ENCODE measurements at regions not wholly inside any gene's neighbourhood (a gene's known extent, or its start where the extent isn't known, plus 50 kb on each side); places are given as distances from the start of the nearest gene placed in this dataset.

DNA sequence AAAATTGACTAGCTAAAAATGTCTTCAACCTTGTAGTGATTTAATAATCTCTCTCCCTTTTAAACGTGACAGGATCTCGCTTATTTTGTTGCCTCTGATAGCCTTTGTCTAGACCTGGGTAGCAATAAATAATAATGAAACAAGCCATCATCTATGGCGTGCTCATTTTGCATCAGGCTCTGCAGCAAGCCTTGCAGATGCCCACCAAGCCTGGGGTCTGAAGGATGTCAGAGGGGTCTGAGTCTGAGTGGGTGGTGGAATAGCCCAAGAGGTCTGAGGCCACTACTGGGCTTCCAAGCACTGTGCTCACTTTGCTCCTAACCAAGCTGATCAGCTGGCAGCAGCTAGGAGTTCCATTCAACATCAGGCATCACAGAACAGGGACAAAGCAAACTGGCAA is 109.4 kb downstream of the GYPC start:
- no peak overlapping the region for H3K4me3 Mint-ChIP-seq
- ATAC-seq (replicated peaks) (no peak), DNase-seq (no peak)
- no peaks in the 10 kb centered on the region for H3K36me3 Mint-ChIP-seq
- peaks cover 18% of the 10 kb centered on the region in 2 donors for H3K27me3 Mint-ChIP-seq
- no peak overlapping the region for H3K27ac Mint-ChIP-seq
- H3K4me1 Mint-ChIP-seq: peaks cover 0 to 8% of the 10 kb centered on the region in 2 donors
- H3K9me3 Mint-ChIP-seq: peaks cover 0 to 2% of the 10 kb centered on the region in 2 donors

DNA sequence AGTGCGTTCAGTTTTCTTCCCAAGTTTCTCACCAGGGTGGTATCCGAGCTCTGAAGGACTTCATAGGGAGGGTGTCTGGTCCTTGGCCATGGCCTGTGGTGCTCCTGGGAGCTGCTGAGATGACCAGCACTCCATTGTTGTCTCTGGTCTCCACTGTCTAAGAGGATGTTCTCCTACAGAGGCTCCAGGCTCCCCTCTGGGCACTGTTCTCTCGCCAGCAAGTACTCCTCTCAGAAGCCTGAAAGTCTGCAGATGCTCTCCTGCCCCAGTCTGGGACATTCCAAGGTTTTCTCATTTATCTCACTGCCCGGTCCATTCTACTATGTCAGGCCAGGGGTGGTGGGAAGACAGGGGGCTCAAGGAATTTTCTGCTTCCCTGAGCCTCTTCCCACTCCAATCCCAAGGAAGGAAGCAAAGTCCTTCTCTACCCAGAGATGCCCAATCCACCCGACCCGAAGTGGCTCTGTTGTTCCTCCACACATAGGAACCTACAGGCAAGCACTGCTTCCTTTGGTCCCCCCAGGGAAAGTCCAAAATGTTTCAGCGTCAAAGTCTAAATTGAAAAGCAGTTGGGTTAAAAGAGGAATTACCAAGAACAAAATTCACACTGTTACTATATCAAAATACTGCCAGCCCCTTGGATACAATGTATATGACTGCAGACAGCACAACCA is 110.5 kb downstream of the GYPC start:
- H3K4me3 Mint-ChIP-seq: no peak overlapping the region
- peaks cover 0 to 2% of the 10 kb centered on the region in 2 donors for H3K9me3 Mint-ChIP-seq
- ATAC-seq (replicated peaks) (peak in 1 of 2 donors; percentile 24), DNase-seq (no peak)
- H3K4me1 Mint-ChIP-seq: peaks cover 0 to 8% of the 10 kb centered on the region in 2 donors
- no peak overlapping the region for H3K27ac Mint-ChIP-seq
- peaks cover 21 to 26% of the 10 kb centered on the region in 2 donors for H3K27me3 Mint-ChIP-seq
- no peaks in the 10 kb centered on the region for H3K36me3 Mint-ChIP-seq

DNA sequence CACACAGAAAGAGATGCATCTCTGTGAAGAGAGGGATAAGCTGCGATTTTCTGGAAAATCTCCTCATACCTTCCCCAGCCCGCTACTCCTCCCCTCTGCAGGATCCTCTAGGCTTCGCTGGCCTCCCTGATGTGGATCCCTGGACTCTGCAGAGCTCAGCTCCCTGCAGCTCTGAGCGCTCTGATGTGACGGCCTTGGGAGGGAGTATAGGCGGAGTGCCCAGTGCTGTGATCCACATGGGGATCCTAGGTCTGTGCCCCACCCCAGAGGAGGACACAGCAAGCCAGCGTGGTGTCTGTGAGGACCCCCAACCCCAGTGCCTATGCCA is 111.0 kb downstream of the GYPC start:
- DNase-seq (no peak), ATAC-seq (replicated peaks) (no peak)
- Mint-ChIP-seq H3K36me3 (no peaks in the 10 kb centered on the region), H3K9me3 (peaks cover 0 to 2% of the 10 kb centered on the region in 2 donors), H3K4me1 (peaks cover 0 to 8% of the 10 kb centered on the region in 2 donors), H3K27ac (no peak overlapping the region), H3K4me3 (no peak overlapping the region), H3K27me3 (peaks cover 21 to 29% of the 10 kb centered on the region in 2 donors)

DNA sequence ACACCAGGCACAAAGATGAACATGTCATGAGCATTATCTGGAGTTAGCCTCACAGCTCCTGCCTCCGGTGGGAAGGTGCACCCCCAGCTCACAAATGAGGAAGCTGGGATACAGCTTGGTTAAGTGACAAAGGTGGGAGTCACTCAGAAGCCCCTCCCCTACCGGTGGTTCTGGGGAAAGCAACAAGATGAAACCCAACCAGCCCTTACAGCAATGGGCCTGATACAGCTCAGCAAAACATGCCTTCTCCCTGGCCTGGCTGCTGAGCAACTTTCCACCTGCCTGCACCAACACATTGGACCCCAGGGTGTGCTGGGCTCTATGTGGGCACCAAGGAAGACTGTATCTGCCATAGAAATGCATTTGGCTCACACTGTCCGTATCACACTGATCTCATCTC is 113.2 kb downstream of the GYPC start:
- ATAC-seq (replicated peaks) (no peak), DNase-seq (no peak)
- no peaks in the 10 kb centered on the region for H3K9me3 Mint-ChIP-seq
- no peaks in the 10 kb centered on the region for H3K4me1 Mint-ChIP-seq
- no peak overlapping the region for H3K27ac Mint-ChIP-seq
- no peaks in the 10 kb centered on the region for H3K36me3 Mint-ChIP-seq
- H3K4me3 Mint-ChIP-seq: no peak overlapping the region
- peaks cover 21 to 24% of the 10 kb centered on the region in 2 donors for H3K27me3 Mint-ChIP-seq

DNA sequence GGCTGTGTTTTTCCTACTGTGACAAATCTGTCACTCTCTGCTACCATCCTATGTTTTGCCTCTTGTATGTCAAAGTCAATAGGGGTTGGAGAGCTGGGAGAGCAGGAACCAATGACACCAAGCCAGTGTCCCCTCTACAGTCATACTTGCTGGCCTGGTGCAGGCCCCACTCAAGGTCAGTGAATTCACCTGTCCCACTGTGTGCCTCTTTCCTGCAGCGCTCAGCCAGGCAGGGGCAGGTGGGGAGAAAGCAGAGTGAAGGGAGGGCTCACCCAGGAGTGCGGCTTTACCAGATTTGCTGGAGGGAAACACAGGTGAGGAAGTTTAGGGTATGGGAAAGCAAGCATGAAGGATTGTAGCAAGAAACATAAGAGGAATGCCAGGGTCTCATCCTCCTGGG is 114.5 kb downstream of the GYPC start:
- DNase-seq: no peak
- no peak overlapping the region for H3K27ac Mint-ChIP-seq
- no peaks in the 10 kb centered on the region for H3K36me3 Mint-ChIP-seq
- peaks cover 27 to 28% of the 10 kb centered on the region in 2 donors for H3K27me3 Mint-ChIP-seq
- peaks cover 4 to 6% of the 10 kb centered on the region in 2 donors for H3K4me1 Mint-ChIP-seq
- ATAC-seq (replicated peaks): no peak
- no peak overlapping the region for H3K4me3 Mint-ChIP-seq
- no peaks in the 10 kb centered on the region for H3K9me3 Mint-ChIP-seq

DNA sequence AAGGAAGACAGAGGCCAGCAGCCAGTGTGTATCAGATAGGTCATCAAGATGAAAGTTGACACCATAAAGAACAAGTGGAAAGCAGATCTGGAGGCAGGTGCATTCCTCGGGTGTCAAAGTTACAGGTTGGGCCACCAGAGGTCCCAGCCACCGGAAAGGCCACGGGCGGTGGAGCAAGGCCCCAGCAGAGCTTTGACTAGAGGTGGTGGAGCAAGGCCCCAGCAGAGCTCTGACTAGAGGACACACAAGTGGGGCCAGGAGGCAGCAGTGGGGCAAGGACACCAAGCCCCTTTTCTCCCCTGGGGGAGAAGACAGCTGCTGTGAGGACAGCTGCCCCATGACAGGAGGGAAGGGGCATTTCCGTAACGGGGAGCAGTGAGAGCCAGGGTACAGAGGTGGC is 115.1 kb downstream of the GYPC start:
- H3K4me1 Mint-ChIP-seq: peaks cover 7 to 12% of the 10 kb centered on the region in 2 donors
- no peaks in the 10 kb centered on the region for H3K9me3 Mint-ChIP-seq
- no peak overlapping the region for H3K27ac Mint-ChIP-seq
- no peaks in the 10 kb centered on the region for H3K36me3 Mint-ChIP-seq
- ATAC-seq (replicated peaks): no peak
- H3K27me3 Mint-ChIP-seq: peaks cover 32 to 35% of the 10 kb centered on the region in 2 donors
- DNase-seq: no peak
- H3K4me3 Mint-ChIP-seq: no peak overlapping the region

DNA sequence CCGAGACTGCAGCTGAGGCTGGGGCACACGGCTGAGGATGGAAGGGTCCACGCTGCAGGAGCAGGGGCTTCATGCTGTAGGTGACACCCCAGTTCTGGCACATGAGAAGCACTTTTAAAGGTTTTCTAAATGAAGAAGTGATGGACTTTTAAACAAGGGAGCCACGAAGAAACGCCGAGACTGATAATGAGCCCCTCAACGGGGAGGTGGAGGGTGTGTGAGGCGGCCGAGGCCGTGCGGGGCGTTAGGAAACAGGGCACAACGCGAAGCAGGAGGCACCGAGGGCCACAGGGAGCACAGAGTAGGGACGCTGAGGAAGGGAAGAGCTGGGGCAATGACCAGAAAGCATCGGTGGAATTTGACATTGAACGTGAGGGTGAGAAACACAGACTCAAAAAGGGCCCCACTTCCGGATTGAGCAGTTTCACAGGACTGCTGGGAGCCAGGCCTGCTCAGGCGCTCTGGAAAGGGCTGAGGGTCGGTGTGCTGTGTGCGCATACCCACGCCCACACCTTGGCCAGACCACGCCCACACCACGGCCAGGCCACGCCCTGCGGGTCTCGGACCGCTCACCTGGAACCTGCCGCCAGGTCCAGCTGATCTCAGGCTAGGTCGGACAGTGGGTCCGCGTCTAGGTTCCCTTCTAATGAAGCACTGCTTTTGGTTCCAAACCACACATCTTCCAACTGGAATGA is 115.7 kb downstream of the GYPC start:
- no peaks in the 10 kb centered on the region for H3K9me3 Mint-ChIP-seq
- no peak for DNase-seq
- H3K27ac Mint-ChIP-seq: no peak overlapping the region
- ATAC-seq (replicated peaks): no peak
- H3K4me1 Mint-ChIP-seq: peaks cover 8 to 13% of the 10 kb centered on the region in 2 donors
- H3K4me3 Mint-ChIP-seq: no peak overlapping the region
- peaks cover 29 to 32% of the 10 kb centered on the region in 2 donors for H3K27me3 Mint-ChIP-seq
- H3K36me3 Mint-ChIP-seq: no peaks in the 10 kb centered on the region

DNA sequence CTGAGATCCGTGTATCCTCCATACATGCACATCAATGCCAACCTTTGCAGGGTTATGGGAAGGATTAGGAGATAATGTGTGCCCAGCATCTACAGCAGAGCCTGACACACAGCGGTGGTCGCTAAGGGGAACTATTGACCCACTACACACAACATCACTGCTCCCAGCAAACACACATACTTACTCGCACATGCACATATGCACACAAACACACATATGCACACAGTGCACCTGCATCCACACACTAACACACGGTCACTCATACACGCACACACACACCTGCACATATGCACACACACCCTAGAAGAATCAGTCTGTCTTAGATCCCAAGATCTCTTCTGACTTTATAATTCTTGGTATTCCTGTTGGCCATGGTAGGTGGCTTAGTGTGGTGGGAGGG is 118.3 kb downstream of the GYPC start:
- Mint-ChIP-seq H3K9me3 (no peaks in the 10 kb centered on the region), H3K36me3 (no peaks in the 10 kb centered on the region), H3K27ac (no peak overlapping the region), H3K27me3 (peaks cover 36 to 39% of the 10 kb centered on the region in 2 donors), H3K4me3 (no peak overlapping the region), H3K4me1 (peaks cover 14 to 24% of the 10 kb centered on the region in 2 donors)
- ATAC-seq (replicated peaks) (no peak), DNase-seq (no peak)

DNA sequence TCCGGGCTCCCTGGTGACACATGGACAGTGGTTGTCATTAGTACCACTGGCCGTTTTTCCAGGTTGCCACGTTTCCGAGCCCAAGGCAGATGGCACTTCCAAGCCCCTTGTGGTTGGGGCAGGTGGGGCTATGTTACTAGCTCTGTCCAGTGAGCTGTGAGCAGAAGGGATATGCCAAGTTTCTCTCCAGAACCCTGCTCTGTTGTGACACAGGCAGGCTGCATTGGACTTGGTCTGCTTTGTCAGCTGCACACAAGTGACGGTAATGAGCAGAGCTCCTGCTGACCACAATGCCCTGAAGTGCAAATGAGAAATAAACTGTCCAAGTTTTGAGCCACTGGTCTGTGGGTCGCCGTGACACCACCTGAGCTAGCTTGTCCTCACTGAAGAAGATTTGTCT is 118.8 kb downstream of the GYPC start:
- Mint-ChIP-seq H3K36me3 (no peaks in the 10 kb centered on the region), H3K27me3 (peaks cover 36 to 40% of the 10 kb centered on the region in 2 donors), H3K9me3 (no peaks in the 10 kb centered on the region), H3K4me1 (peaks cover 14 to 24% of the 10 kb centered on the region in 2 donors), H3K27ac (no peak overlapping the region), H3K4me3 (no peak overlapping the region)
- no peak for ATAC-seq (replicated peaks)
- DNase-seq: no peak

DNA sequence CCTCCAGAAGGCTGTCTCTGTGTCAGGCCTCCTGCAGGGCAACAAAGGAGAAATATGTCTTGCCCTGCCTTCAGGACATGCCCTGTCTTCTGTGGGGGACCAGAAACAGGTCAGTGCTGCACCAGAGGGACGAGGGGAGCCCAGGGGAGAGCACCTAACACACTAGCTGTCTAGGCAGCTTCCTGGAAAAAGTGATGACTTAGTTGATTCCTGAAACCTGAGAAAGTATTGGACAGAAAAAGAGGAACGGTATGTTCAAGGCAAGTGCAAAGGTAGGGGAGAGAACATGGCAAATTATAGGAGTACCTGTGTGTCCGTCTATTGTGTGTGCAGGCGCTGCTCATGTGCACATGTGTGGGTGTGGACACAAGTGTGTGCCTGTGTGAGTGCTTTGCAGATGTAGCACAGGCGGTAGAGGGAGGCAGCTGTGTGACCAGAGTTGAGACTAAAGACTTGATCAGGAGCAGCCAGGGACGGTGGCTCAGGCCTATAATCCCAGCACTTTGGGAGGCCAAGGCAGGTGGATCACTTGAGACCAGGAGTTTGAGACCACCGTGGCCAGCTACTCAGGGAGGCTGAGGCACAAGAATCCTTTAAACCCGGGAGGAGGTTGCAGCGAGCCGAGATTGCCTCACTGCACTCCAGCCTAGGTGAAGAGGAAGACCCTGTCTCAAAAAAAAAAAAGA is 119.5 kb downstream of the GYPC start:
- no peak overlapping the region for H3K27ac Mint-ChIP-seq
- peak overlapping the region; percentile 56 to 72 for H3K4me3 Mint-ChIP-seq
- no peak for ATAC-seq (replicated peaks)

DNA sequence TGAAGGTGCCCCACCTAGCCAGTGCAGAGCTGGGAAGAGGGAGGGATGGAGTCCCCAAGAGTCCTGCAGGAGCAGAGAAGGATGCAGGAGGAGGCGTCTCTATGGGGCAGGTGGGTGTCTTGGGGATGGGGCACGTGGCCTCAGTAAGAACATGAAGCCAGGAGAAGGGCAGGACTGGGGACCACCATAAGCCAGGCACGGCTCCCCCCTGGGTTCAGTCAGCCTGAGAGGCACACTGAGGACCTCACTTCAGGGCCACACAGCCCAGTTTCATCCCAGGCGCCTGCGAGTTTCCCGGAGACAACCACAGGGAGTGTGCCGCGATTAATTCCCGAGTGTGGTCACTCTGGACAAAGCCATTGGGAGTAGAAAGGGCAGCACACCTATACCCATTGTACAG is 120.3 kb downstream of the GYPC start:
- peak overlapping the region; percentile 56 to 72 for H3K4me3 Mint-ChIP-seq
- H3K9me3 Mint-ChIP-seq: no peaks in the 10 kb centered on the region
- H3K36me3 Mint-ChIP-seq: no peaks in the 10 kb centered on the region
- DNase-seq (no peak), ATAC-seq (replicated peaks) (peak in 1 of 2 donors; percentile 0)
- peaks cover 14 to 24% of the 10 kb centered on the region in 2 donors for H3K4me1 Mint-ChIP-seq
- peaks cover 37% of the 10 kb centered on the region in 2 donors for H3K27me3 Mint-ChIP-seq
- peak overlapping the region; percentile 37 for H3K27ac Mint-ChIP-seq

More for the DNA sequence above, 119.5 kb downstream of the GYPC start:
- no peaks in the 10 kb centered on the region for H3K9me3 Mint-ChIP-seq
- no peak for DNase-seq
- peaks cover 14 to 24% of the 10 kb centered on the region in 2 donors for H3K4me1 Mint-ChIP-seq
- H3K36me3 Mint-ChIP-seq: no peaks in the 10 kb centered on the region
- peaks cover 36 to 41% of the 10 kb centered on the region in 2 donors for H3K27me3 Mint-ChIP-seq

DNA sequence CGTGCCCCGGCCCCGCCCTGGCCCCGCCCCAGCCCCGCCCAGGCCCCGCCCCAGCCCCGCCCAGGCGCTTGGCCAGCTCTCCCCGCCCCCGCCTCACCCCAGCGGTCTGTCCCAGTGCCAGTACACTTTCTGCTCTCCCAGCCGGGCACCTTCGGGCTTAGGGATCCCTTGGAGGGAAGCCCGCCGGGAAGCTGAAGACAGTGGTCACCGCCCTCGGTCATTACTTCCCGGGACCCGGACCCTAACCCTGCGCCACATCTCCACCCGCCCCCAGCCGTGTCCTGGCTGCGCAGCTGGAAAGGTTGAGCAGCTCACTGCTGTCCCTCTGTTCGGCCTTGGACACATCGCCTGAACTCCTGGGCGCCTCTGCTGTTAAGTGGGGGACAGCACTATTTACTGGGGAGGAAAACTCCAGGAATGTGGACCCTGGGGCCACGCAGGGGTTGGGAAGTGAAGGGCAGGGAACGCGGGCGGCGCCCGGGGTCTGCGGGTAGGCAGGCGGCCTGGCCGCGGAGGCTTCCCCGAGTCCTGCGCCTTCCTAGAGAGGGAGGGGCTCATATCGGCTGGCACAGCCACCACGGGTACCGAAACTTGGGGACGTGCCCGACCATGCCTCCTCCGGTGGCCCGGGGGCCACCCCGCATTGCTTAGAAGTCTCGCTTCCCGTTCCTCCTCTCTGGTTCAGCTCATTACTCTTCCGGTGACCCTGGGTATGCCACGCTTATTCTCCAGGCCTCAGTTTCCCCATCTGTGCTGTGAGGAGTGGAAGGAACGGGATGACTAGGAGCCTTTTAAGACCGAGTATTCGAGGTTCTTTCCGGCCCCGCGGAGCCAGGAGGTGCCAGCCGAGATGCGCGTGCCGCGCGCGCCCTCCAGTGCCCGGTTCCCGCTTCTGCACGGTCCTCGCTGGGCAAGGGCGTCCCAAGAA is 121.0 kb downstream of the GYPC start:
- peak overlapping the region; percentile 72 for H3K27ac Mint-ChIP-seq
- DNase-seq (peak; percentile 67), ATAC-seq (replicated peaks) (peak; percentile 82 to 83)
- no peaks in the 10 kb centered on the region for H3K9me3 Mint-ChIP-seq
- no peaks in the 10 kb centered on the region for H3K36me3 Mint-ChIP-seq
- peak overlapping the region; percentile 84 to 85 for H3K4me3 Mint-ChIP-seq
- peaks cover 37 to 43% of the 10 kb centered on the region in 2 donors for H3K27me3 Mint-ChIP-seq
- peaks cover 14 to 24% of the 10 kb centered on the region in 2 donors for H3K4me1 Mint-ChIP-seq

DNA sequence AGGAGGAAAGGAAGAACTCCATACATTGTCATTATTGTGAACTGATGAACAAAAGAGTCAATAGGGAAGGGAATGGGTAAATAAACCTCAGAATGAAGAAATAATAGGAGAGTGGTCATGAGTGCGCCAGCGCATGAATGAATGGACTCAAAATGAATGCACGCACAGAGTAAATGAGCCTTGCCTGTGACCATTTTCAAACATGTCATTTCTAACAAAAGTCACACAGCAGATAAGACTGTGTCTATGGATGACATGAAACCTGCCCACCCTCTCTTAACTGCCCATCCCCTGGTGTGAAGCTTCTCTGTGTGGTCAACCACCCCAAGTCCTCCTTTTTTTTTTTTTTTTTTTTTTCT is 121.1 kb upstream of the TEX51 start:
- H3K4me3 Mint-ChIP-seq: peak overlapping the region; percentile 84 to 85
- DNase-seq: no peak
- peaks cover 14 to 24% of the 10 kb centered on the region in 2 donors for H3K4me1 Mint-ChIP-seq
- H3K36me3 Mint-ChIP-seq: no peaks in the 10 kb centered on the region
- peak; percentile 20 to 22 for ATAC-seq (replicated peaks)
- no peaks in the 10 kb centered on the region for H3K9me3 Mint-ChIP-seq
- H3K27ac Mint-ChIP-seq: no peak overlapping the region
- peaks cover 42 to 47% of the 10 kb centered on the region in 2 donors for H3K27me3 Mint-ChIP-seq

Measured in stimulated activated naive B cell treated with anti-CD40 and anti-IgM and Interleukin-4, amounts not matched to agents 10 μg/mL and 1 μg/mL and 100 μg/mL, for 72 hours (primary cell).